ENCODE measurements at regions not wholly inside any gene's neighbourhood (a gene's known extent, or its start where the extent isn't known, plus 50 kb on each side); places are given as distances from the start of the nearest gene placed in this dataset.

GRCh38 chr1:193697115-193697762 lies 510.8 kb upstream of the B3GALT2 start:
- TF ChIP-seq CTCF (IDR thresholded peaks at IDR 0.05; ENCODE audit: borderline replicate concordance, extremely low read depth, low read length, poor library complexity, severe bottlenecking) (no peak), EZH2 (IDR thresholded peaks at IDR 0.05; ENCODE audit: borderline replicate concordance, low read depth, low read length, severe bottlenecking) (no peak)
